Hepatocyte (in vitro differentiated cells): ENCODE measurements at regions not wholly inside any gene's neighbourhood (a gene's known extent, or its start where the extent isn't known, plus 50 kb on each side); places are given as distances from the start of the nearest gene placed in this dataset.

Experiments
- DNase-seq: peaks from one replicate; pipeline ENCODE4 v3.0.0-alpha.2; 2016; ENCODE audit warnings: low spot score
- H2AFZ ChIP-seq: fragments of 200-600 bp; sonication (generic); 2 replicates; pipeline ENCODE4 v1.6.0; 2016; ENCODE audit warnings: antibody characterized with exemption, mild to moderate bottlenecking
- H3K27ac ChIP-seq: fragments of 200-600 bp; sonication (generic); 2 replicates; pipeline ENCODE4 v1.5.1; 2016; ENCODE audit warnings: mild to moderate bottlenecking
- H3K27me3 ChIP-seq: fragments of 200-600 bp; sonication (generic); 2 replicates; pipeline ENCODE4 v1.6.1; 2016
- H3K36me3 ChIP-seq: fragments of 200-600 bp; sonication (generic); replicated peaks from 2 replicates; pipeline ENCODE4 v1.5.1; 2016; ENCODE audit warnings: low read depth; ENCODE audit not compliant: insufficient read depth
- H3K4me1 ChIP-seq: fragments of 200-600 bp; sonication (generic); 2 replicates; pipeline ENCODE4 v1.5.1; 2016; ENCODE audit warnings: mild to moderate bottlenecking, moderate library complexity; ENCODE audit not compliant: insufficient read depth
- H3K4me2 ChIP-seq: fragments of 200-600 bp; sonication (generic); 2 replicates; pipeline ENCODE4 v1.6.0; 2016
- H3K4me3 ChIP-seq: fragments of 200-600 bp; sonication (generic); 2 replicates; pipeline ENCODE4 v1.5.1; 2016; ENCODE audit warnings: mild to moderate bottlenecking
- H3K79me2 ChIP-seq: fragments of 200-600 bp; sonication (generic); 2 replicates; pipeline ENCODE4 v1.6.0; 2017; ENCODE audit warnings: mild to moderate bottlenecking
- H3K9me2 ChIP-seq: fragments of 200-600 bp; sonication (generic); replicated peaks from 2 replicates; pipeline ENCODE4 v1.6.0; 2017; ENCODE audit warnings: mild to moderate bottlenecking; ENCODE audit not compliant: insufficient read depth
- H3K9me3 ChIP-seq: fragments of 200-600 bp; sonication (generic); 2 replicates; pipeline ENCODE4 v1.5.1; 2016; ENCODE audit warnings: low read depth, mild to moderate bottlenecking
- H4K20me1 ChIP-seq: fragments of 200-600 bp; sonication (generic); 2 replicates; pipeline ENCODE4 v1.6.0; 2016; ENCODE audit warnings: mild to moderate bottlenecking; ENCODE audit not compliant: insufficient read depth, poor library complexity, severe bottlenecking
- CTCF ChIP-seq: fragments of 200-600 bp; sonication (generic); IDR thresholded peaks from 2 replicates; pipeline ENCODE4 v1.5.1; 2016; ENCODE audit warnings: antibody characterized with exemption, mild to moderate bottlenecking; ENCODE audit not compliant: poor library complexity
- EZH2 ChIP-seq: fragments of 200-600 bp; sonication (generic); IDR thresholded peaks from 2 replicates; pipeline ENCODE4 v1.6.1; 2016; ENCODE audit warnings: antibody characterized with exemption, mild to moderate bottlenecking, borderline replicate concordance
- EZH2phosphoT487 ChIP-seq: fragments of 200-600 bp; sonication (generic); IDR thresholded peaks from one replicate; pipeline ENCODE4 v1.6.1; 2018; ENCODE audit warnings: antibody characterized with exemption, mild to moderate bottlenecking, low read depth, moderate library complexity; ENCODE audit not compliant: unreplicated experiment, severe bottlenecking
- WGBS: methylation state at CpG from one replicate; pipeline ENCODE4 v1.1.6; 2016; ENCODE audit warnings: low lambda C conversion rate; ENCODE audit errors: missing lambda C conversion rate; 5-methylcytosine and 5-hydroxymethylcytosine counted together

GRCh38 chr9:107149756-107150155 lies 133.3 kb upstream of the RAD23B start:
- H4K20me1 ChIP-seq = no peaks in the 10 kb centered on the region
- H3K27ac ChIP-seq = no peak overlapping the region
- H3K4me1 ChIP-seq = no peaks in the 10 kb centered on the region
- H3K9me3 ChIP-seq = no peaks in the 10 kb centered on the region
- H3K36me3 ChIP-seq = no peaks in the 10 kb centered on the region
- DNase-seq = no peak
- no peak overlapping the region for H3K4me3 ChIP-seq
- 80% methylated on average over 2 of the region's 2 CpGs for WGBS
- TF ChIP-seq CTCF (no peak), EZH2phosphoT487 (no peak), EZH2 (no peak)
- no peaks in the 10 kb centered on the region for H3K27me3 ChIP-seq
- no peaks in the 10 kb centered on the region for H3K9me2 ChIP-seq
- no peak overlapping the region for H3K4me2 ChIP-seq
- H3K79me2 ChIP-seq = no peaks in the 10 kb centered on the region
- H2AFZ ChIP-seq = no peak overlapping the region

GRCh38 chr9:107153336-107153735 lies 129.7 kb upstream of the RAD23B start:
- H3K27ac ChIP-seq = no peak overlapping the region
- H3K79me2 ChIP-seq = no peaks in the 10 kb centered on the region
- 64% methylated on average over 3 of the region's 3 CpGs for WGBS
- H3K4me1 ChIP-seq = no peaks in the 10 kb centered on the region
- H3K9me3 ChIP-seq = no peaks in the 10 kb centered on the region
- H2AFZ ChIP-seq = no peak overlapping the region
- no peaks in the 10 kb centered on the region for H3K36me3 ChIP-seq
- no peaks in the 10 kb centered on the region for H4K20me1 ChIP-seq
- no peak overlapping the region for H3K4me2 ChIP-seq
- H3K27me3 ChIP-seq = no peaks in the 10 kb centered on the region
- no peak for DNase-seq
- no peak overlapping the region for H3K4me3 ChIP-seq
- TF ChIP-seq EZH2 (no peak), EZH2phosphoT487 (no peak), CTCF (no peak)
- H3K9me2 ChIP-seq = no peaks in the 10 kb centered on the region

GRCh38 chr9:107154291-107154690 lies 128.8 kb upstream of the RAD23B start:
- WGBS = 66% methylated on average over 4 of the region's 4 CpGs
- no peak overlapping the region for H3K27ac ChIP-seq

More at GRCh38 chr9:107154291-107154690, 128.8 kb upstream of the RAD23B start:
- H3K9me3 ChIP-seq = no peaks in the 10 kb centered on the region
- no peaks in the 10 kb centered on the region for H4K20me1 ChIP-seq
- no peak for DNase-seq
- no peaks in the 10 kb centered on the region for H3K4me1 ChIP-seq
- H3K36me3 ChIP-seq = no peaks in the 10 kb centered on the region
- no peak overlapping the region for H2AFZ ChIP-seq
- H3K4me2 ChIP-seq = no peak overlapping the region
- no peak for TF ChIP-seq EZH2
- TF ChIP-seq EZH2phosphoT487 = no peak
- TF ChIP-seq CTCF = no peak
- no peak overlapping the region for H3K4me3 ChIP-seq
- no peaks in the 10 kb centered on the region for H3K9me2 ChIP-seq
- H3K27me3 ChIP-seq = no peaks in the 10 kb centered on the region
- no peaks in the 10 kb centered on the region for H3K79me2 ChIP-seq
